ENCODE measurements at regions not wholly inside any gene's neighbourhood (a gene's known extent, or its start where the extent isn't known, plus 50 kb on each side); places are given as distances from the start of the nearest gene placed in this dataset.

DNA sequence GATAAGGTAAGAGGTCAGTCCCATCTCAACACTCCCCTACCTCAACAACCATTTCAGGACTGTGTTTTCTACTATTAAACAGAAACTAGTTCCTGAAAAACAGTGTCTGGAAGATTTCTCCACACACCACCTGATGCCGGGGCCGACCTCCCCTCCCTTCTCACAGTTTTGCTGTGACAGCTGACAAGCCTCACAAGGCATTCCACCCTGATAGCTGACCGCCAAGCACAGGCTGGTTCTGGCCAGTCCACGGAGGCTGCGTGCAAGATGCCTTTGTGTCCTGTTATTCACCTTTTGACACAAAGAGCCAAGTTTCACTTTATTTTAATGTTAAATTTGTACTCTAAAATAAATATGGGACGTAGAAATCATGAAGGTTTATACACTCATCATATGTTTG lies 758.6 kb downstream of the PDHA2 start:
- no peak for DNase-seq

- no peak for DNase-seq
Observed at GRCh38 chr4:96599752-96600151, 759.9 kb downstream of the PDHA2 start.

- DNase-seq: no peak
Observed at GRCh38 chr4:96602661-96603060, 762.8 kb downstream of the PDHA2 start.

DNA sequence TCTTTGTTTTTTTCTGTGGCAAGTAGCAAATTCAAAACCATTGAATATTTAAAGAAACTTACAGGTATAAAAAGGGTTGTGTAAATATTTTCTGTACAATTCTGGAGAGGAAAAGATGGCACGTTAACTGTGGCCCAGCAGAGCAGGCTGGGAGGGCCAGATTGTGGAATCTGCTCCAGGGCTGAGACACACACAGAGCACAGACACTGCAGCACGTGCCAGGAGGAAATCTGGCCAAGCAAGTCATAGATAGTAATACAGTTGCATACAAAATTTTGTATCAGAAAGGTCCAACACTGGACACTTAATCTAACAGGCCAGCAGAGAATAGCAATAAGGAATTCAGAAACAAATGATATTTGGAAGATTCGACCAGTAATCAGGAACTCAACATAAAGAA lies 763.7 kb downstream of the PDHA2 start:
- DNase-seq: no peak

DNA sequence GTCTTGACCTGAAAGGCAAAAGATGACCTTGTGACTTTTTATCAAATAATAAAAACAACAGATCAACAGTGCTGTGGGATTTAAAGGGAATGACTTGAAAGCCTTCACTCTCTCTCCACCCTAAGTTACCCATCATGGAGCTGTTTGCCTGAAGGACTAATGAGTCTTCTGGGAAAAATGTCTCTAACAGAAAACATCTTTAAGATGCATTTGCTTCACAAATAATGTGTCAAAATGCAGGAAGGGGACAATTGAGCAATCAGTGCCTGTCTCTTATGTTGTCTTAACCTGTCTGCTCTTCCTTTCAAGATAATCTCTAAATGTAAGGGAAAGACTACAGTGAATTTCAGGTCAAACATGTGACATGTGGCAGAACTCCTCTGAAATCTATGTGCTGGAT lies 766.6 kb downstream of the PDHA2 start:
- DNase-seq: no peak

GRCh38 chr4:96626023-96626422 lies 786.1 kb downstream of the PDHA2 start:
- DNase-seq: no peak

- DNase-seq: no peak
Observed at GRCh38 chr4:96630839-96631238, 790.9 kb downstream of the PDHA2 start.

DNA sequence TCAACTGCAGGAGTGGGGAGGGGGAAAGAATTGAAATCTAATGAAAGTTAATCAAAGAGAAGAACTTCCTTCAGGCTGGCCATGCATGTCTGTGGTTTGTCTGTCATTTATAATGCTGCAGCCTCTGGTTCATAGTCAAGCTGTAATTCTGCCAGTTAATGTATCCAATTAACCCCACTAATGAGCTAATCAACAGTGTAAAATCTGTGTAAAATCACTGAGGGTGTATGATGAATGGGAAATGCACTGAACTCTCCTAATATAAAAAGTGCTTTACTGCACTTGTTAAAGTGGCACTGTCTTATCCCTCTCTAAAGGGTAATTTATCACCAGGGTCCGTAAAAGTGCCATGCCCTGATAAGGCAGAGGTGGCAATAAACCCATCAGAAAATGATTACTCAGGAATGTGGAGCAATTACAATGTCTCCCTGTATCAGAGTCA lies 798.1 kb downstream of the PDHA2 start:
- no peak for DNase-seq

DNA sequence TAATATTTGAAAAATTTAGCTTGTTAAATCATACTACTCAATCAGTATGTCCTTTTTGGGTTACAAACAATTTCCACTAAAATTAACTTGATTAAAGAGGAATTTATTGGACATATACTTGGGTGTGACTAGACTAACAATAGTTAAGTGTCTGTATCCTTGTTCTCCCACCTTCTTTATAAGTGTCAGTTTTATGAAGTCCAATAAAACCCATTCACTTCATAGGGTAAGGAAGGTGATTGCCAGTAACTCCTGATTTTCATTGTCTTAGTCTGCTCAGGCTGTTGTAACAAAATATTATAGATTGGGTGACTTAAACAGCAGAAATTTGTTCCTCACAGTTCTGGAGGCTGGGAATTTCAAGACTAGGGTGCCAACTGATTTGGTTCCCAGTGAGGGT lies 800.0 kb downstream of the PDHA2 start:
- no peak for DNase-seq

DNA sequence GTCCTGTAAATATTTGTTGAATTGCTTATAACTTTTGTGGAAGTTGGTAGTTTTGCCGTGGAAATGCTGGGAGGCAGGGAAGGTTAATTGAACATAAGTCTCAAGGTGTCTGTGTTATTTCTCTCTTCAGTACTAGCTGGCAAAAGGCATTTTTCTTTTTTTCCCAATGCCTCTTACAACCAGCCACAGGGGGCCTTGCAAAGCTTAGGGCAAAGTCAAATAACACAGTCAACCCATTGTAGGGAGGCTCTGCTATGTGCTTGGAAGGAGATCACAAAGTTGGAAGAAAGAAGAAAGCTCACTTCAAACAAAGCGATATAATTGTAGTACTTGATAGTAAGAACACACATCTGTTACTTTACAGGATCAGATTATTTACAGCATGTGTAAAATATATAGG lies 802.6 kb downstream of the PDHA2 start:
- no peak for DNase-seq

DNA sequence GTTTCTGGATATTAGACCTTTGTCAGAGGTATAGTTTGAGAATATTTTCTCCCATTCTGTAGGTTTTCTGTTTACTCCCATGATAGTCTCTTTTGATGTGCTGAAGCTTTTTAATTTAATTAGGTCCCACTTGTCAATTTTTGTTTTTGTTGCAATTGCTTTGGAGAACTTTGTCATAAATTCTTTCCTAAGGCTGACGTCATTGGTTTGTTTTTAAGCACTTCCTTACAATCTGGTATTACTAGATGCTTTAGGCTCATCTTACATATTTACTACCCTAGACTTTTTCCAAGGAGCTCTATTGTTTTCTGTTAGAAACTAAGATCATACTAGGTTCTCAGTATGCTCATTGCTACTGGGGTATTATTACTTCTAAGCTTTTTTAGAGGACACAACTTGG lies 806.3 kb downstream of the PDHA2 start:
- DNase-seq: no peak

GRCh38 chr4:96649536-96649935 lies 809.6 kb downstream of the PDHA2 start:
- DNase-seq: no peak

- no peak for DNase-seq
Observed at GRCh38 chr4:96652158-96652557, 812.3 kb downstream of the PDHA2 start.

GRCh38 chr4:96652821-96653220 lies 812.9 kb downstream of the PDHA2 start:
- no peak for DNase-seq

GRCh38 chr4:96654045-96654444 lies 814.2 kb downstream of the PDHA2 start:
- no peak for DNase-seq

DNA sequence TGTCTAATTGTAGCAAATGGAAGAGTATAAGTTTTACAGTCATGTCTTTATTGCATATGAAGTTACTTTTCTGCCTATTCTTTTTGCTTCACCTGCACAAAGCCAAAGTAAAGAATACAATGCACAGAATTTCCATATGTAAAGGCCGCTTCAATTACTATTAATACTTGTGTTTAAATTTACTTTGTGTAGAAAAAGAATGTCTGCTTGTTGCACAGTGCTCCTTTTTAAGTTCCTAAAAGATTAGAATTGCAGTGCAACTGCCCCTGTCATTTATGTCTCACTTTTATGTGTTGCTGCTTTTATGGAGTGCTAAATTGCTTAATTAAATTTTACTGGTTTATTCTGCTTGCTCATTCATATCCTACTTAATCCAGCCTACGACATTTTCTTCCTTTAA lies 830.5 kb downstream of the PDHA2 start:
- DNase-seq: no peak

DNA sequence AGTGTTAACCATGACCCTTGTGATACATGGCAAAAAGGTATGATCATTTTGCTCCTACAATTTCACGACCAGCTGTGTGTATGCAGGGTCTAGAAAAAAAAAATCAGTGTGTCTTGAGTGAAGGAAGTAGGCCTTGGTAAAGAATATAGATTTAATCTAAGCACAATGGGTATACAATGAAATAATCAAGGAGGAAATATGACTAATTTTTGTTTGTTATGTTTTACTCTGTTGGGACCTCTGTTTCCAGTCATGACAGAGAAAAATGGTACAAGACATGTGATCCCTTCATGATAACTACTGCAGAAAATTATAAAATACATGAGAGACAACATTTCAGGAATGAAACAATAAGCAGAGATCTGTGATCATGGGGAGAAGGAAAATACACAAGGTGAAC lies 835.5 kb downstream of the PDHA2 start:
- no peak for DNase-seq

- no peak for DNase-seq
Observed at GRCh38 chr4:96675896-96676295, 836.0 kb downstream of the PDHA2 start.

DNA sequence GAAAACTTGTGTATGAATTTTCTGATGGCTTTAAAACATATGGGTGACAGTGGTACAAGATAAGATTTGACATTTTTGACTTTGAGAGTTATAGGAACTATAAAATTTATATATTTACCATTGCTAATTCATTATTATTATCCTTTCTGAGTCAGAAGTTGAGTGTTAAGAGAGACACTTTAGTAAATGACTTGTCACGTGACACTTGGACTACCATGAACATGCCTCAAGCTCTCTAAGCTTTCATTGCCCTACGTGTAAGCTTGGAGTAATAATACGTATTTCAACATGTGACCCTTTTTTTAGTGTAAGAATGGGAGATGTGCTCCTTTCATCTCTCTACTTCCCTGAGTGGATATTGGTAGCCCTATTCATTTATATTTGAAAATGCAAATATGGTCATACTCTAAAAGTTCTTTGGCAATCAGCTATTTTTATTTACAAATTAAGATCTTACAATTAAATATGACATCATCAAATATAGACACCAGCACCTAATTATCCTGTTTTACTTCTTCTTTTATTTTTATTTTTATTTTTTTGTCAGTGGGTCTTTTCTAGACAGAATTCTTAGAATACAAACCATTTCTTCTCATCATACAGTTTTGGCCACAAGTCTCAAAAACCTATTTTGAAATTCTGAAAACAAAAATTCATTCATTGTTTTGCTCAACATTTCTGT lies 837.0 kb downstream of the PDHA2 start:
- no peak for DNase-seq

- DNase-seq: no peak
Observed at GRCh38 chr4:96677499-96677898, 837.6 kb downstream of the PDHA2 start.

GRCh38 chr4:96681218-96681617 lies 841.3 kb downstream of the PDHA2 start:
- DNase-seq: no peak

- DNase-seq: no peak
Observed at GRCh38 chr4:96685691-96686090, 845.8 kb downstream of the PDHA2 start.

- no peak for DNase-seq
Observed at GRCh38 chr4:96691521-96691920, 851.6 kb downstream of the PDHA2 start.

GRCh38 chr4:96698831-96699230 lies 858.9 kb downstream of the PDHA2 start:
- DNase-seq: no peak

GRCh38 chr4:96703265-96703664 lies 863.4 kb downstream of the PDHA2 start:
- no peak for DNase-seq

GRCh38 chr4:96708766-96709165 lies 868.9 kb downstream of the PDHA2 start:
- DNase-seq: no peak

Measured in NCI-H1694 (cell line).